HG03378 (cell line): ENCODE measurements at regions not wholly inside any gene's neighbourhood (a gene's known extent, or its start where the extent isn't known, plus 50 kb on each side); places are given as distances from the start of the nearest gene placed in this dataset.

ENCODE experiments used
- ATAC-seq: cut with Tn5 transposase; IDR thresholded peaks from one replicate; pipeline ENCODE4 v1.9.1; 2021; ENCODE audit warnings: mild to moderate bottlenecking, moderate library complexity; ENCODE audit not compliant: unreplicated experiment

DNA sequence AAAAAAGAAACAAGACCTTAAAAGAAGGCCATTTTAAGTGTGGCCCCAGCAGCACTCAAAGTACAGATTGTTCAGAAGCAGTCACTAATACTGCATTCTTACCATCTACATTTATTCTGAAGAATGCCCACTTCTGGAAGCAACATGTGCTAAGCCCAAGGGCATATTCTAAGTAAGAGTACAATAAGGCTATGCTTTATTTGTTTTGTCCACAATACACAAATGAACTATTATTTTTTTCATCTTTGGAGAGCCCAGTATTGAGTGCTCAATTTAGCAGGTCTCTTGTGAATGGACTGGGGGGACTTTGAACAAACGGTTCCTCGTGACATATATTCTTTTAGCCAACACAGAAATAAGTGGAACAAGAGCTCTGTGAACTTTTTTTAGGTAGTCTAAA is 191.4 kb upstream of the CHORDC1 start:
- ATAC-seq, result no peak

DNA sequence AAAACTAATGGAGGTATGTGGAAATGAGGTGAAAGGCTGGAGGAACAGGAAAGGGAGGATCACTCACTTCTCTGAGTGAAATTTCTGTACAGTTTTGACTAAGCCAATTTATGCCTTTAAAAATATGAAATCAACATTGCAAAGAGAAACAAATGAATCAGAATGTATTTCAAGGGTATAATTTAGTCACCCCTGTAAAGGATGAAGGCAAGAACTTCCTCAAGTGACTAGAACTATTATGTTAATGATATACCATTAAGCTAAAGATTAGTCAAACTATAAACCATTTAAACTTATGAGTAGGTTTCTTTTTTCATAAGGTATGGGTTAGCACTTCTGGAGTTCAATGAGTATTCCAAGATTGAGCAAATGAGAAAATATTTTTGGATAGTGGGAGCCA is 184.5 kb upstream of the CHORDC1 start:
- ATAC-seq, result no peak

DNA sequence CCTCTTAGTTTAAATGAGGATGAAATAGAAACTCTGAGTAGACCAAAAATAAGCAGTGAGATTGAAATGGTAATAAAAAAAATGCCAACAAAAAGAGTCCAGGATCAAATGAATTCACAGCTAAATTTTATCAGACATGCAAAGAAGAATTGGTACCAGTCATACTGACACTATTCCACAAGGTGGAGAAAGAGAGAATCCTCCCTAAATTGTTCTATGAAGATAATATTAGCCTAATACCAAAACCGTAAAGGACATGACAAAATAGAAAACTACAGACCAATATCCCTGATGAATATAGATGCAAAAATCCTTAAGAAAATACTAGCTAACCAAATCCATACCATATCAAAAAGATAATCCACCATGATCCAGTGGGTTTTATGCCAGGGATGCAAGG is 169.8 kb upstream of the CHORDC1 start:
- no peak for ATAC-seq

GRCh38 chr11:90391756-90392155 is 168.9 kb upstream of the CHORDC1 start:
- no peak for ATAC-seq

DNA sequence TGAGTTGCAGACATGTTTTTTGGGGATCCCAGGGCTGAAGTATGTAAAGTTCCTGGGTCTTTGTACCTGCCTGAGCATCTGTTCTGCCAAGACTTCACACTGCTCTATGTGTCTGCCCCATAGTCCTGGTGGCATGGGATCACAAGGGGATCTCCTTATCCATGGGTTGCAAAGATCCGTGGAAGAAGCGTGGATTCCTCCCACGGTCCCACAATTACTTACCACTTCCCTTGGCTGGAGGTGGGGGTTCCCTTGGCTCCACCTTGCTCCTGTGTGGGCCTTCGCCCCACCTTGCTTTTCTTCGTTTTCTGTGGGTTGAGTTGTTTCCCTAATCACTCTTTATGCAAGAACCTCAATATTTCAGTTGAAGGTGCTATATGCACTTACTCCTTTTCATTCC is 157.4 kb upstream of the CHORDC1 start:
- no peak for ATAC-seq

DNA sequence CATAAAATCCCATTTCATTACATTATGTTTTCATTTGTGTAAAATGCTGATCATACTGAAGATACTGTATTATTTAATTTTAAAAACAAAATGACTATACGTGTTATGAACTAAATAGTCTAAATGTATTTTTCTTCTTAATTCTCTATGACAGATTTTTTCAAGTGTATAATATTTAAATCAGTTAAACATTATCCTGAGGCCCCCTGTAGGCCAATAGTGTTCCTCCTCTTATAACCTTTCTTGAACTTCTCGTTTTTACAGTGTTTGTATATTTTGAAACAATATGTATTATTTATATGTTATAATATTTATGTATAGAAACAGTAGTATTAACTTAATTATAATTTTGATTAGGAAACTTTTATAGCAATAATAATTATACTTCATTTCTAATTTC is 151.1 kb upstream of the CHORDC1 start:
- no peak for ATAC-seq

DNA sequence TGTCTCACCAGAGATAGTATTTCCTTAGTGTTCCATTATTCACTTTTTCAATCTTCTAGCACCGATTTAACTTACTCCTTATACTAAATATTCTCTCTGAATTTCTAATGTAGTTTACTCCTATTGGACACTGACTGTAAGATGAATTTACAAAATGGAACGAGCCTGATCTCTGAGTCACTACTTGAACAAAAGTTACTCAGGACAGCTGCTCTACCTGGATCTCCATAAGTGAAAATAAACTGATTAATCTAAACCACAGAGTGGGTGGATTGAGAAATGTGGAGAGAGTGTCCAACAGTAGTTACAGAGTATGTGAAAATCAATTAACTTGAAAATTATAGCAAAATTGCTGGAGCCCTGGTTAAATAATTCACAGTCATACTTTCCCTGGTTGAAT is 141.7 kb upstream of the CHORDC1 start:
- ATAC-seq, result no peak

DNA sequence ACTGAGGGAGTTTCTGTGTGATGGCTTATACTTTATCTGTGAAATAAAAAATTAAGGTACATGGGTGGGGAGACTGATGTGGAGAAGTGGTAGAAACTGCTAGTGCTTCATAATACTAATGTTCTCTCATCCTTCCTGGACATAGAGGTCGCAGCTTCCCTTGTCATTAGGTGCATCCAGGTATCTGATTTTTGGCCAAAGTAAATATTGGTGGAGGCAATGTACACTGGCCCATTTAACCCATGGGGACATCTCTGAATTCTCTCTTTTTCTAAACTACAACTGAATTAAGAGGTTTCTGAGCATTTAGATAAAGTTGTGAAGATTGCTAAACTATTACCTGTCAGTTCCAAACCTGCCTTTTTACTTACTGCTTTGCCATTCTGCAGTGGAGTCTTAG is 140.9 kb upstream of the CHORDC1 start:
- no peak for ATAC-seq

DNA sequence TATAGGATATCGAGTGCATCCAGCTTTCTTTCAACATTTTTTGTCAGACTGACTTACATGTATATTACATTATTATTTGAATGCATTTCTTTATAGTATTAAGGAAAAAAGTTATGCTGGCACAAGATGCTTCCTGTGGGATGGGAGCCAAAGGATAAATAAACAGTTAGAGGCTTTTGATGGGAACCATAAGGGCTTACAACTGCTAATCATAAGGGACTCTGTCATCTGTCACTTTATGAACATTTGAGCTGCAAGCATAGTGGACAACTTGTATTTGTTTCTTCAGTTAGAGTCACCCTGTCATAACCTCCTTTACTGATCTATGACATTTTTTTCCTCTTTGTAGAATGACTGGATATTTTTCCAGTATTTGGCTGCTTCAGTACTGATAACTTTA is 132.4 kb upstream of the CHORDC1 start:
- no peak for ATAC-seq

DNA sequence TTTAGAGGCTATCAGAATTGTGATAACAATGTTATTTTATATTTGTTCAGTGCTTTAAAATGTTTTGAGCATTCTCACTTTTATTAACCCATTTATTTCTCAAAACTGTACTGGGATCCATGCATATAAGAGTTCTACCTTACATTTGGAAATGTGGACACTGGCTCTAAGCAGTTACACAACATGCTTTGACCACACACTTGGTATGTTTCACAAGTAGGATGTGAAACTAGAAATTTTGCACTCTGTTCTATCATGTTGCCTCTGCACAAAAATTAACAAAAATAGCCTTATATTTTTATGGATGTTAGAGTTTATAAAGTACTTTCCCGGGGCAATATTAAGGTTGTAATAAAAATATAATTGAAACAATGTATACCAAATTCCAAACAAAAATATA is 126.9 kb upstream of the CHORDC1 start:
- ATAC-seq, result no peak

- no peak for ATAC-seq
These were observed 121.7 kb upstream of the CHORDC1 start for GRCh38 chr11:90344546-90344945.

- no peak for ATAC-seq
These were observed 120.8 kb upstream of the CHORDC1 start for GRCh38 chr11:90343673-90344072.

- ATAC-seq, result no peak
These were observed 119.1 kb upstream of the CHORDC1 start for GRCh38 chr11:90341986-90342385.

- no peak for ATAC-seq
These were observed 109.6 kb upstream of the CHORDC1 start for GRCh38 chr11:90332415-90332814.

- ATAC-seq, result no peak
These were observed 107.8 kb upstream of the CHORDC1 start for GRCh38 chr11:90330632-90331031.

DNA sequence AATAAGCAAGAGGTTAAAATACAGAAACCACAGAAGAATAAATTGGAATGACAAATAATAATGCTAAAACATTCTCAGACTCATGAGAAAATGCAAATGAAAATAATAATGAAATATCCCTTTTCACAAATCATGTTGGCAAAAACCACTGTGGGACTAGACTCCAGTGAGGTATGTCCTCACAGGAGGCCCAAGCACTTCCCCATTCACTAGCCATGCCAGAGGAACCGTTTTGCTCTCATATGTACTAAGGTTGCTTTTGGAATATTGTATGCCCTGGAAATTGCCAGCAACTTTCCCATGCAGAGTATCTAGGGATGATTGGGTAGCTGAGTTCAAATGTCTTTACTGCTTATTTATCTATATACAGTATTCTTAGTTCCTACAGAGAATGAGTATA is 106.2 kb upstream of the CHORDC1 start:
- no peak for ATAC-seq

- no peak for ATAC-seq
These were observed 103.8 kb upstream of the CHORDC1 start for GRCh38 chr11:90326647-90327046.

- ATAC-seq, result no peak
These were observed 100.4 kb upstream of the CHORDC1 start for GRCh38 chr11:90323289-90323688.

DNA sequence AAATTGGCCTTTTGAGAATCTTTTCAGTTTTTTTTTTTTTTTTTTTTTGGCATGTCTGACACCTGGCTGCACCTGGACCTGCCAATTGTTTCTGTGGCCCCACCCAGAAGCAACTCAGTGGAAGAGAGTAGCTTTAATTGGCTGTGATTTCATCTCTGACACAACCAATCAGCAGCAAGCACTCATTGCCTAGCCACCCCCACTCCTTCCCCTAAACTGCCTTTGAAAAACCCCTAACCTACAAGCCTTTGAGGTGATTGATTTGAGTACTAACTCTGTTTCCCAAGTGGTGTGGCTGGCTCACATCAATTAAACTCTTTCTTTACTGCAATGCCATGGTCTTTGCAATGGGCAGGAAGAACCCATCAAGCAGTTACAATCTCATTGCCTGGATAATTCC is 98.2 kb upstream of the CHORDC1 start:
- no peak for ATAC-seq

GRCh38 chr11:90318651-90319050 is 95.8 kb upstream of the CHORDC1 start:
- ATAC-seq, result no peak

GRCh38 chr11:90310210-90310609 is 87.4 kb upstream of the CHORDC1 start:
- no peak for ATAC-seq

DNA sequence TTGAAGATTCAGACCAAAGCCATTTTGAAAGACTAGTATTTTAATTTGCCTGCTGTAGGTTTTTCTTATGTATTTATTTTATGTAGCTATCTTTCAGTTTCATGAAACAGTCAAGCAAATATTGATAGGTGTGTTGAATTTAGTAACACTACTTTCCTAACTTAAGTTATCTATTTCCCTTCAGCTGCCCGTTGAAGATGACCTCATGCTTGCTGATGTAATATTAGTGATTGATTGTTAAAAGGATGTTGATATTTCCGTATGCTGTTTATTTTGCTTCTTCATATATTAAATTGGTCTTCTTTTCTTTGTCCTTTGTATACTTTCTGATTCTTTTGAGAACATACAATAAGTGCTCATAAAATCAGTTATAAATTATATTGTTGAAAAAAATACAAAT is 86.8 kb upstream of the CHORDC1 start:
- ATAC-seq, result no peak

DNA sequence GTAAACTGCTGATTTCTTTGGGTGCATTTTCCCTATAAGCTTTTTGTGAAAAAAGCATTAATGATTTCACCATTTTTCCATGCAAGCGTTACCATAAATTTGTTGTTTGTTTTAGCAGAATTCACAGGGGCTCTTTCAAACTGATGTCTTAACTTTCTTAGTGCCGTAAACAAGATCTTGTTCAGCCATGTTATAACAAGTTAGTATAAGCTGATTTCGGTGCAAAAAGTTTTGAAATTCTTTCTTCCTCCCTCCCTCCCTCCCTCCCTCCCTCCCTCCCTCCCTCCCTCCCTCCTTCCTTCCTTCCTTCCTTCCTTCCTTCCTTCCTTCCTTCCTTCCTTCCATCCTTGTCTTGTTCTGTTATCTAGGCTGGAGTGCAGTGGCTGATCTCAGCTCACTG is 71.7 kb upstream of the CHORDC1 start:
- ATAC-seq, result no peak

DNA sequence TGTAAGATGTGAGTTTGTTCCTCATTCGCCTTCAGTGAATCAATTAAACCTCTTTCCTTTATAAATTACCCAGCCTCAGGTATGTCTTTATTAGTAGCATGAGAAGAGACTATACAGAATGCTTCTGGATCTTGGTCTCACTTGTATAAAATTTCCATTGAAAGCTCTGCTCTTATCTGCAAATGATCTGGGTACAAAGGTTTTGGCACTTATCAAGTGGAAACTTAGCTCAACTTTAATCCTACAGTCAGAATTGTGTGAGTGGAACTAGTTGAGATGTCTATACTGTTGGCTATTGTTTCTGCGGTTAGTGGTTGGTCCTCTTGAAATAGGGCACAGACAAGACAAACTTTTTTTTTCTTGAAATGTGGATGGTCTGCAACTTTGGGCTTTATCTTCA is 71.2 kb upstream of the CHORDC1 start:
- ATAC-seq, result no peak
